Mammary epithelial cell (primary cell): ENCODE measurements at regions not wholly inside any gene's neighbourhood (a gene's known extent, or its start where the extent isn't known, plus 50 kb on each side); places are given as distances from the start of the nearest gene placed in this dataset.

Experiments used
- CTCF ChIP-seq, 2 donors: IDR thresholded peaks in 1 of 2; conservative IDR thresholded peaks in 1 of 2; 2 replicates each; pipeline ENCODE4 v1.5.1; 2011 to 2012; ENCODE audit warnings: inconsistent platforms in 2 of 2, low read length in 2 of 2, mild to moderate bottlenecking in 2 of 2, control low read depth in 1 of 2, low read depth in 1 of 2; ENCODE audit not compliant: insufficient read depth in 1 of 2; ENCODE audit errors: extremely low read depth in 1 of 2
- EZH2 ChIP-seq: IDR thresholded peaks from 2 replicates; pipeline ENCODE4 v1.6.1; 2012; ENCODE audit warnings: low read length, inconsistent platforms, borderline replicate concordance

DNA sequence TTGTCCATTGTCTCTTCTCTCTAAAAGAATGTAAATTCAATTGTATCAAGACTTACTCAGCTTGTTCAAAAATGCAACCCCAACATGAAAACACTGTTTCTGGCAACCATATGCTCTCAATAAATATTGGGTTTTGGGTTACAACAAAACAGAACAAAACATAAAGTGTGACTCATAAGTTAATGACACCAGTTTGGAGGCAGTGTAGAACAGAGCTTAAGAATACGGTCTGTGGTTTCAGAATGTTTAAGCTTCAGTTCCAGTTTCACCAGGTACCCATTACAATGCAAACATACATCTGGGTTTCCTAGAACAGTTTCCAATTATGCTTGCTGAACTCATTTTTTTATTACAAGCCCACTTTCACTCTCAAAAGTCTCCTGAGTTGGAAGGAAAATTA is 285.8 kb upstream of the PCDH9 start:
- no peak for TF ChIP-seq CTCF (conservative IDR thresholded peaks at IDR 0.05 in 1 of 2, IDR thresholded peaks at IDR 0.05 in 1 of 2; ENCODE audit: extremely low read depth in 1 of 2, insufficient read depth in 1 of 2, low read depth in 1 of 2, low read length in 2 of 2)
- no peak for TF ChIP-seq EZH2
